ENCODE measurements at regions not wholly inside any gene's neighbourhood (a gene's known extent, or its start where the extent isn't known, plus 50 kb on each side); places are given as distances from the start of the nearest gene placed in this dataset.

GRCh38 chr17:69913216-69913615 lies 161.8 kb upstream of the KCNJ16 start:
- TF ChIP-seq EZH2phosphoT487 (IDR thresholded peaks at IDR 0.05; ENCODE audit: low read depth) (no peak), CTCF (IDR thresholded peaks at IDR 0.05; ENCODE audit: low read depth, low read length) (no peak)
- Histone ChIP-seq H3K4me1 (ENCODE audit: low read length) (peaks cover 11% of the 10 kb centered on the region), H3K79me2 (ENCODE audit: low read length) (no peaks in the 10 kb centered on the region), H3K27me3 (ENCODE audit: low read depth, low read length) (no peaks in the 10 kb centered on the region), H3K9ac (ENCODE audit: low read length) (no peak overlapping the region), H3K4me3 (ENCODE audit: low read length) (no peak overlapping the region), H4K20me1 (ENCODE audit: insufficient read depth, low read length) (no peaks in the 10 kb centered on the region), H3K36me3 (replicated peaks; ENCODE audit: low read depth, low read length) (no peaks in the 10 kb centered on the region), H3K9me3 (ENCODE audit: insufficient read depth, low read length) (no peaks in the 10 kb centered on the region), H3K4me2 (ENCODE audit: low read length) (no peak overlapping the region), H2AFZ (ENCODE audit: low read depth, low read length) (0 out of 2 replicates have a peak overlapping the region, but pooled peaks have one; percentile 11), H3K27ac (ENCODE audit: low read length) (no peak overlapping the region)

GRCh38 chr17:69913616-69914015 lies 161.4 kb upstream of the KCNJ16 start:
- Histone ChIP-seq H3K9ac (ENCODE audit: low read length) (no peak overlapping the region), H3K4me2 (ENCODE audit: low read length) (no peak overlapping the region), H4K20me1 (ENCODE audit: insufficient read depth, low read length) (no peaks in the 10 kb centered on the region), H3K36me3 (replicated peaks; ENCODE audit: low read depth, low read length) (no peaks in the 10 kb centered on the region), H3K9me3 (ENCODE audit: insufficient read depth, low read length) (no peaks in the 10 kb centered on the region), H2AFZ (ENCODE audit: low read depth, low read length) (no peak overlapping the region), H3K27me3 (ENCODE audit: low read depth, low read length) (no peaks in the 10 kb centered on the region), H3K4me1 (ENCODE audit: low read length) (peaks cover 11% of the 10 kb centered on the region), H3K79me2 (ENCODE audit: low read length) (no peaks in the 10 kb centered on the region), H3K27ac (ENCODE audit: low read length) (no peak overlapping the region), H3K4me3 (ENCODE audit: low read length) (no peak overlapping the region)
- TF ChIP-seq EZH2phosphoT487 (IDR thresholded peaks at IDR 0.05; ENCODE audit: low read depth) (no peak), CTCF (IDR thresholded peaks at IDR 0.05; ENCODE audit: low read depth, low read length) (no peak)

GRCh38 chr17:69914520-69914919 lies 160.5 kb upstream of the KCNJ16 start:
- TF ChIP-seq CTCF (IDR thresholded peaks at IDR 0.05; ENCODE audit: low read depth, low read length) (no peak), EZH2phosphoT487 (IDR thresholded peaks at IDR 0.05; ENCODE audit: low read depth) (no peak)
- H2AFZ ChIP-seq (ENCODE audit: low read depth, low read length) = no peak overlapping the region

GRCh38 chr17:69916761-69917160 lies 158.3 kb upstream of the KCNJ16 start:
- Histone ChIP-seq H3K4me1 (ENCODE audit: low read length) (no peaks in the 10 kb centered on the region), H3K9me3 (ENCODE audit: insufficient read depth, low read length) (no peaks in the 10 kb centered on the region), H3K36me3 (replicated peaks; ENCODE audit: low read depth, low read length) (no peaks in the 10 kb centered on the region), H3K79me2 (ENCODE audit: low read length) (no peaks in the 10 kb centered on the region), H3K27me3 (ENCODE audit: low read depth, low read length) (no peaks in the 10 kb centered on the region), H3K27ac (ENCODE audit: low read length) (no peak overlapping the region), H3K4me2 (ENCODE audit: low read length) (no peak overlapping the region), H3K4me3 (ENCODE audit: low read length) (no peak overlapping the region), H2AFZ (ENCODE audit: low read depth, low read length) (no peak overlapping the region), H3K9ac (ENCODE audit: low read length) (no peak overlapping the region), H4K20me1 (ENCODE audit: insufficient read depth, low read length) (no peaks in the 10 kb centered on the region)
- TF ChIP-seq EZH2phosphoT487 (IDR thresholded peaks at IDR 0.05; ENCODE audit: low read depth) = no peak
- TF ChIP-seq CTCF (IDR thresholded peaks at IDR 0.05; ENCODE audit: low read depth, low read length) = no peak

More at GRCh38 chr17:69914520-69914919, 160.5 kb upstream of the KCNJ16 start:
- no peak overlapping the region for H3K9ac ChIP-seq (ENCODE audit: low read length)
- H4K20me1 ChIP-seq (ENCODE audit: insufficient read depth, low read length) = no peaks in the 10 kb centered on the region
- H3K27ac ChIP-seq (ENCODE audit: low read length) = no peak overlapping the region
- H3K9me3 ChIP-seq (ENCODE audit: insufficient read depth, low read length) = no peaks in the 10 kb centered on the region
- no peak overlapping the region for H3K4me3 ChIP-seq (ENCODE audit: low read length)
- no peak overlapping the region for H3K4me2 ChIP-seq (ENCODE audit: low read length)
- no peaks in the 10 kb centered on the region for H3K27me3 ChIP-seq (ENCODE audit: low read depth, low read length)
- no peaks in the 10 kb centered on the region for H3K79me2 ChIP-seq (ENCODE audit: low read length)
- no peaks in the 10 kb centered on the region for H3K36me3 ChIP-seq (replicated peaks; ENCODE audit: low read depth, low read length)
- peaks cover 4% of the 10 kb centered on the region for H3K4me1 ChIP-seq (ENCODE audit: low read length)
